Right renal cortex interstitium (tissue), 3 donors: ENCODE measurements at regions not wholly inside any gene's neighbourhood (a gene's known extent, or its start where the extent isn't known, plus 50 kb on each side); places are given as distances from the start of the nearest gene placed in this dataset.
"Not testable (repeated sequence)": the region's sequence is repeated elsewhere in the genome, so short reads cannot be mapped to it uniquely, and the experiment has no call there.

Experiments used
- DNase-seq, 3 donors: peaks; one replicate each; pipeline ENCODE4 v3.0.0-alpha.2; 2013; ENCODE audit warnings: low read depth in 3 of 3, low spot score in 2 of 3

GRCh38 chr21:13827201-13827600 is 217.6 kb downstream of the POTED start:
- DNase-seq: no peak

GRCh38 chr21:13826511-13826910 is 216.9 kb downstream of the POTED start:
- DNase-seq: not testable (repeated sequence)

- not testable (repeated sequence) for DNase-seq
These were observed 215.7 kb downstream of the POTED start for GRCh38 chr21:13825218-13825778.

- not testable (repeated sequence) for DNase-seq
These were observed 210.7 kb downstream of the POTED start for GRCh38 chr21:13820286-13820685.

GRCh38 chr21:13812191-13812590 is 202.6 kb downstream of the POTED start:
- DNase-seq: not testable (repeated sequence)

GRCh38 chr21:13810559-13810958 is 201.0 kb downstream of the POTED start:
- DNase-seq: not testable (repeated sequence)

- not testable (repeated sequence) for DNase-seq
These were observed 196.9 kb downstream of the POTED start for GRCh38 chr21:13806444-13806843.

GRCh38 chr21:13802757-13803156 is 193.2 kb downstream of the POTED start:
- DNase-seq: not testable (repeated sequence)
